DND-41 (cell line): ENCODE measurements at regions not wholly inside any gene's neighbourhood (a gene's known extent, or its start where the extent isn't known, plus 50 kb on each side); places are given as distances from the start of the nearest gene placed in this dataset.

Experiments used
- EZH2 ChIP-seq: IDR thresholded peaks from 3 replicates; pipeline ENCODE4 v1.6.1; 2012; ENCODE audit warnings: borderline replicate concordance, low read depth, mild to moderate bottlenecking, moderate library complexity, low read length, inconsistent platforms; ENCODE audit not compliant: severe bottlenecking
- TF ChIP-seq, protein P1 (sequence below): IDR thresholded peaks from 2 replicates; pipeline ENCODE4 v1.5.1; 2012; ENCODE audit warnings: borderline replicate concordance, low read length, moderate library complexity, mild to moderate bottlenecking; ENCODE audit not compliant: poor library complexity, severe bottlenecking; ENCODE audit errors: extremely low read depth

DNA sequence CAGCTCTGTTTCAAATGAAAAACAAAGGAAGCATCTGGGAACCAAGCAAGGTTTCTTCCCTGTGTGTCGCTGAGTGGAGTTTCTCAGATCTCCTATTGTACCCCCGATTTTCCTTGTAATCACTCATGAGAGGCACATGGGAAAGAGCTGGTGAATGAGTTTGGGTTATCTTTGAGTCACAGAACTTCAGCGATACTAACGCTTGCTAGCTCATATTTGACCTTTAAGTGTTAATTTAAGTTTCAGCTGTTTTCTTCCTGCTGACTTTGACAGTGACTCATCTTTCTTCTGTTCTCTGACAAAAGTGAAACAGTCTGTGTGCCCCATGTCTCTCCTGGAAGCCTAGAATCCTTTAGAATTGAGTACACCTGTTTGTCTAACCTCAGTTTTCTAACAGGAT lies 261.1 kb upstream of the RGS17 start:
- TF ChIP-seq, protein P1, sequence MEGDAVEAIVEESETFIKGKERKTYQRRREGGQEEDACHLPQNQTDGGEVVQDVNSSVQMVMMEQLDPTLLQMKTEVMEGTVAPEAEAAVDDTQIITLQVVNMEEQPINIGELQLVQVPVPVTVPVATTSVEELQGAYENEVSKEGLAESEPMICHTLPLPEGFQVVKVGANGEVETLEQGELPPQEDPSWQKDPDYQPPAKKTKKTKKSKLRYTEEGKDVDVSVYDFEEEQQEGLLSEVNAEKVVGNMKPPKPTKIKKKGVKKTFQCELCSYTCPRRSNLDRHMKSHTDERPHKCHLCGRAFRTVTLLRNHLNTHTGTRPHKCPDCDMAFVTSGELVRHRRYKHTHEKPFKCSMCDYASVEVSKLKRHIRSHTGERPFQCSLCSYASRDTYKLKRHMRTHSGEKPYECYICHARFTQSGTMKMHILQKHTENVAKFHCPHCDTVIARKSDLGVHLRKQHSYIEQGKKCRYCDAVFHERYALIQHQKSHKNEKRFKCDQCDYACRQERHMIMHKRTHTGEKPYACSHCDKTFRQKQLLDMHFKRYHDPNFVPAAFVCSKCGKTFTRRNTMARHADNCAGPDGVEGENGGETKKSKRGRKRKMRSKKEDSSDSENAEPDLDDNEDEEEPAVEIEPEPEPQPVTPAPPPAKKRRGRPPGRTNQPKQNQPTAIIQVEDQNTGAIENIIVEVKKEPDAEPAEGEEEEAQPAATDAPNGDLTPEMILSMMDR = no peak
- no peak for TF ChIP-seq EZH2
